ENCODE measurements at regions not wholly inside any gene's neighbourhood (a gene's known extent, or its start where the extent isn't known, plus 50 kb on each side); places are given as distances from the start of the nearest gene placed in this dataset.
"Not testable (repeated sequence)": the region's sequence is repeated elsewhere in the genome, so short reads cannot be mapped to it uniquely, and the experiment has no call there.

- no peak for DNase-seq
These were observed 87.9 kb upstream of the ZNF217 start for GRCh38 chr20:53681352-53682212.

- no peak for DNase-seq
These were observed 86.1 kb upstream of the ZNF217 start for GRCh38 chr20:53679597-53680309.

- DNase-seq: no peak
These were observed 85.5 kb upstream of the ZNF217 start for GRCh38 chr20:53678990-53679596.

- no peak for DNase-seq
These were observed 84.8 kb upstream of the ZNF217 start for GRCh38 chr20:53678315-53678989.

GRCh38 chr20:53677447-53678314, 84.0 kb upstream of the ZNF217 start:
- no peak for DNase-seq

GRCh38 chr20:53676987-53677386, 83.3 kb upstream of the ZNF217 start:
- no peak for DNase-seq

- no peak for DNase-seq
These were observed 82.8 kb upstream of the ZNF217 start for GRCh38 chr20:53676519-53676822.

- no peak for DNase-seq
These were observed 79.0 kb upstream of the ZNF217 start for GRCh38 chr20:53672484-53673129.

GRCh38 chr20:53671370-53671769, 77.7 kb upstream of the ZNF217 start:
- no peak for DNase-seq

GRCh38 chr20:53669517-53670313, 76.1 kb upstream of the ZNF217 start:
- DNase-seq: not testable (repeated sequence)

- DNase-seq: no peak
These were observed 75.4 kb upstream of the ZNF217 start for GRCh38 chr20:53668992-53669391.

GRCh38 chr20:53666144-53666543, 72.5 kb upstream of the ZNF217 start:
- no peak for DNase-seq

- DNase-seq: no peak
These were observed 70.5 kb upstream of the ZNF217 start for GRCh38 chr20:53664121-53664520.

GRCh38 chr20:53663521-53663920, 69.9 kb upstream of the ZNF217 start:
- DNase-seq: not testable (repeated sequence)

GRCh38 chr20:53662595-53662994, 69.0 kb upstream of the ZNF217 start:
- DNase-seq: no peak

- DNase-seq: no peak
These were observed 67.3 kb upstream of the ZNF217 start for GRCh38 chr20:53660947-53661381.

- DNase-seq: no peak
These were observed 66.7 kb upstream of the ZNF217 start for GRCh38 chr20:53660078-53660909.

GRCh38 chr20:53658973-53659372, 65.3 kb upstream of the ZNF217 start:
- DNase-seq: no peak

GRCh38 chr20:53658322-53658721, 64.7 kb upstream of the ZNF217 start:
- no peak for DNase-seq

- DNase-seq: no peak
These were observed 64.1 kb upstream of the ZNF217 start for GRCh38 chr20:53657732-53658131.

All from NCI-H510A treated with DMSO at 0.1 percent for 48 hours (cell line).